ENCODE measurements at regions not wholly inside any gene's neighbourhood (a gene's known extent, or its start where the extent isn't known, plus 50 kb on each side); places are given as distances from the start of the nearest gene placed in this dataset.

GRCh38 chr14:80017795-80018194 lies 193.5 kb downstream of the DIO2 start:
- TF ChIP-seq CTCF (conservative IDR thresholded peaks at IDR 0.05 in 1 of 2, IDR thresholded peaks at IDR 0.05 in 1 of 2; ENCODE audit: low read depth in 1 of 2, low read length in 2 of 2) = no peak
- no peak for TF ChIP-seq EZH2 (IDR thresholded peaks at IDR 0.05; ENCODE audit: low read length, missing control alignments)

Data from fibroblast of lung (primary cell).